Caco-2 (cell line): ENCODE measurements at regions not wholly inside any gene's neighbourhood (a gene's known extent, or its start where the extent isn't known, plus 50 kb on each side); places are given as distances from the start of the nearest gene placed in this dataset.

ENCODE experiments used
- BruUV-seq: library from RNA; stranded (reverse); fragments of 400-500 nt; replicated peaks from 2 replicates; lab custom pipeline; 2021; lab: Mats Ljungman, UMichigan
- CTCF ChIA-PET: fragments of 300-600 bp; sonication (Branson Sonifier 250); formaldehyde crosslinking; loops from one replicate; lab custom pipeline; 2022; ENCODE audit warnings: antibody characterized with exemption; lab: Charles Lee
- POLR2A ChIA-PET: fragments of 300-600 bp; sonication (Branson Sonifier 250); formaldehyde crosslinking; loops from one replicate; lab custom pipeline; 2022; ENCODE audit warnings: antibody characterized with exemption; lab: Charles Lee
- DNase-seq, 2 experiments: peaks; one replicate each; pipeline versions ENCODE4 v3.0.0 to v3.0.0-alpha.2; 2020 to 2022
- H3K27me3 ChIP-seq: replicated peaks from 2 replicates; pipeline ENCODE4 v1.6.0; 2011; ENCODE audit warnings: low read length; ENCODE audit not compliant: control insufficient read depth, insufficient read depth
- H3K36me3 ChIP-seq: 2 replicates; pipeline ENCODE4 v1.5.1; 2011; ENCODE audit warnings: low read length; ENCODE audit not compliant: control insufficient read depth, insufficient read depth
- H3K4me1 ChIP-seq: fragments of 250-450 bp; sonication (Bioruptor Pico); 2 replicates; pipeline ENCODE4 v1.5.1; 2020; ENCODE audit warnings: mild to moderate bottlenecking
- H3K4me3 ChIP-seq: 2 replicates; pipeline ENCODE4 v1.5.1; 2011; ENCODE audit warnings: low read depth, mild to moderate bottlenecking, control low read depth, low read length
- H3K9me3 ChIP-seq: fragments of 250-450 bp; sonication (Bioruptor Pico); 2 replicates; pipeline ENCODE4 v1.5.1; 2020; ENCODE audit warnings: mild to moderate bottlenecking, moderate library complexity
- H3K27ac Mint-ChIP-seq: one replicate; pipeline ENCODE4 v1.8.0; 2022; ENCODE audit warnings: mixed read lengths; ENCODE audit not compliant: unreplicated experiment
- H3K27me3 Mint-ChIP-seq: one replicate; pipeline ENCODE4 v1.8.0; 2022; ENCODE audit warnings: mixed read lengths; ENCODE audit not compliant: insufficient read depth, unreplicated experiment
- H3K36me3 Mint-ChIP-seq: one replicate; pipeline ENCODE4 v1.8.0; 2022; ENCODE audit warnings: mild to moderate bottlenecking, mixed read lengths; ENCODE audit not compliant: insufficient read depth, unreplicated experiment
- H3K4me1 Mint-ChIP-seq: one replicate; pipeline ENCODE4 v1.8.0; 2022; ENCODE audit warnings: low read depth, mixed read lengths; ENCODE audit not compliant: unreplicated experiment
- H3K4me3 Mint-ChIP-seq: one replicate; pipeline ENCODE4 v1.8.0; 2022; ENCODE audit warnings: mild to moderate bottlenecking, moderate library complexity, mixed read lengths; ENCODE audit not compliant: unreplicated experiment
- H3K9me3 Mint-ChIP-seq: one replicate; pipeline ENCODE4 v1.8.0; 2022; ENCODE audit warnings: mixed read lengths; ENCODE audit not compliant: unreplicated experiment
- intact Hi-C: fragments of 100-400 bp; cut with micrococcal nuclease; formaldehyde crosslinking; loops from one replicate; pipeline ENCODE4 v1.10.0; 2022; ENCODE audit not compliant: unreplicated experiment
- TF ChIP-seq, protein P1 (sequence below), 2 experiments: fragments of 200-600 bp in 1 of 2; IDR thresholded peaks; 1 replicate in 1 of 2; 2 replicates in 1 of 2; pipeline versions ENCODE4 v1.5.1 to v1.8.0; 2011 to 2022; ENCODE audit warnings: antibody characterized with exemption in 1 of 2, control low read depth in 1 of 2, inconsistent platforms in 1 of 2, low read depth in 1 of 2, low read length in 1 of 2, mild to moderate bottlenecking in 1 of 2, moderate library complexity in 1 of 2; ENCODE audit not compliant: insufficient read depth in 1 of 2, severe bottlenecking in 1 of 2, unreplicated experiment in 1 of 2

DNA sequence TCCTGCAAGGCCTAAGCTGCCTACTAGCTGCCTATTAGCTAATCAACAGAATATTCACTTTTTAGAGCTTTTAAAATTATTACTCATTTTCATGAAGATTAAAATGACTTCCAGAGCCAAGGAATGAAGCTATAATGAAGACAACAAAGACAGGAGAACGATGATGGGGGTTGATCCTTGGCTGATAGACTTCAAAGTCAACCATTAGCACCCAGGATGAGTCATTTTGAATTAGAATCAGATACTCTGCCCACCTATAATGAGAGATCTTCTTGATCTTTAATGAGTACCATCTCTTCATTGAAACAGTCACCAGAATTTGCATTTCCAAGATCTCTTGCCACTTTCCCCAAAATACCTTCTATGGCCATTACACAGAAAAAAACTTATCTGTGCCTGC, 56.7 kb upstream of the CDYL start:
- Histone ChIP-seq H3K4me3 (no peak overlapping the region), H3K36me3 (no peaks in the 10 kb centered on the region), H3K4me1 (no peaks in the 10 kb centered on the region), H3K27me3 (no peaks in the 10 kb centered on the region), H3K9me3 (no peaks in the 10 kb centered on the region)
- intact Hi-C loops, result no loop called here
- peaks cover 9% of the 10 kb centered on the region for H3K9me3 Mint-ChIP-seq
- H3K36me3 Mint-ChIP-seq, result no peaks in the 10 kb centered on the region
- no peak overlapping the region for H3K27ac Mint-ChIP-seq
- DNase-seq, result no peak
- POLR2A ChIA-PET, result no interaction called here
- CTCF ChIA-PET, result no interaction called here
- TF ChIP-seq, protein P1, sequence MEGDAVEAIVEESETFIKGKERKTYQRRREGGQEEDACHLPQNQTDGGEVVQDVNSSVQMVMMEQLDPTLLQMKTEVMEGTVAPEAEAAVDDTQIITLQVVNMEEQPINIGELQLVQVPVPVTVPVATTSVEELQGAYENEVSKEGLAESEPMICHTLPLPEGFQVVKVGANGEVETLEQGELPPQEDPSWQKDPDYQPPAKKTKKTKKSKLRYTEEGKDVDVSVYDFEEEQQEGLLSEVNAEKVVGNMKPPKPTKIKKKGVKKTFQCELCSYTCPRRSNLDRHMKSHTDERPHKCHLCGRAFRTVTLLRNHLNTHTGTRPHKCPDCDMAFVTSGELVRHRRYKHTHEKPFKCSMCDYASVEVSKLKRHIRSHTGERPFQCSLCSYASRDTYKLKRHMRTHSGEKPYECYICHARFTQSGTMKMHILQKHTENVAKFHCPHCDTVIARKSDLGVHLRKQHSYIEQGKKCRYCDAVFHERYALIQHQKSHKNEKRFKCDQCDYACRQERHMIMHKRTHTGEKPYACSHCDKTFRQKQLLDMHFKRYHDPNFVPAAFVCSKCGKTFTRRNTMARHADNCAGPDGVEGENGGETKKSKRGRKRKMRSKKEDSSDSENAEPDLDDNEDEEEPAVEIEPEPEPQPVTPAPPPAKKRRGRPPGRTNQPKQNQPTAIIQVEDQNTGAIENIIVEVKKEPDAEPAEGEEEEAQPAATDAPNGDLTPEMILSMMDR (IDR thresholded peaks at IDR 0.05; ENCODE audit: insufficient read depth in 1 of 2, low read depth in 1 of 2, low read length in 1 of 2, severe bottlenecking in 1 of 2, unreplicated experiment in 1 of 2), result no peak
- no peak overlapping the region for H3K4me3 Mint-ChIP-seq
- no TSS peak for BruUV-seq
- no peaks in the 10 kb centered on the region for H3K27me3 Mint-ChIP-seq
- no peaks in the 10 kb centered on the region for H3K4me1 Mint-ChIP-seq

DNA sequence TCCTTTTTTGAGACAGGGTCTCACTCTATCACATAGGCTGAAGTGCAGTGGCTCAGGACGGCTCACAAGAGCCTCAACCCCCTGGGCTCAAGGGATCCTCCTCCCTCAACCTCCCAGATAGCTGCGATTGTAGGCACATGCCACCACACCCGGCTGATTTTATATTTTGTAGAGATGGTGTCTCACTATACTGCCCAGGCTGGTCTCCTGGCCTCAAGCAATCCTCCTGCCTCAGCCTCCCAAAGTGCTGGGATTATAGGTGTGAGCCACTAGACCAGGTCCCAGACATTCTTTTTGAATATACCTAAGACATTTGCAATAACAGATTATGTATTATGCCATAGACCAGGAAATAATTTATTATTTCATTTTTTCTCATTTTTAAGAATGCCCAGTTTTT, 58.3 kb upstream of the CDYL start:
- no TSS peak for BruUV-seq
- DNase-seq, result no peak
- H3K4me3 ChIP-seq, result no peak overlapping the region
- intact Hi-C loops, result no loop called here
- Mint-ChIP-seq H3K36me3 (no peaks in the 10 kb centered on the region), H3K9me3 (peaks cover 9% of the 10 kb centered on the region), H3K4me3 (no peak overlapping the region), H3K27ac (no peak overlapping the region), H3K4me1 (no peaks in the 10 kb centered on the region), H3K27me3 (no peaks in the 10 kb centered on the region)
- CTCF ChIA-PET, result no interaction called here
- no peaks in the 10 kb centered on the region for H3K9me3 ChIP-seq
- POLR2A ChIA-PET, result no interaction called here
- H3K27me3 ChIP-seq, result no peaks in the 10 kb centered on the region
- TF ChIP-seq, protein P1 (IDR thresholded peaks at IDR 0.05; ENCODE audit: insufficient read depth in 1 of 2, low read depth in 1 of 2, low read length in 1 of 2, severe bottlenecking in 1 of 2, unreplicated experiment in 1 of 2), result no peak
- H3K36me3 ChIP-seq, result no peaks in the 10 kb centered on the region
- no peaks in the 10 kb centered on the region for H3K4me1 ChIP-seq

DNA sequence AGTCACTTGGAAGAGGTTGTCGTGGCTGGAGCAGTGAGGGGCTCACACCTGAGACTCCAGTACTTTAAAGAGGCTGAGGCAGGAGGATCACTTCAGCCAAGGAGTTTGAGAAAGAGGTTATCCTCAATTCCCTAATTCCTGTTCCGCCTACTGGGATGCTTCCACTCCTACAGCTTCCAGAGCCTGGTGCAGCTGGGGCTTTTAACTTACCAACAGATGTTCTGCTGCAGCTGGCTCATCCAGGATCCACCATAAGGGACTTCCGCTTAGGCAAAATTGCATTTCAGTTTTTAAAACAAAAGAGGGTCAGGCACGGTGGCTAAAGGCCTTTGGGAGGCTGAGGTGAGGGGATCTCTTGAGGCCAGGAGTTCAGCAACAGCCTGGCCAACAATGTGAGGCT, 59.1 kb upstream of the CDYL start:
- peaks cover 9% of the 10 kb centered on the region for H3K9me3 Mint-ChIP-seq
- H3K4me3 ChIP-seq, result no peak overlapping the region
- TF ChIP-seq, protein P1 (IDR thresholded peaks at IDR 0.05; ENCODE audit: insufficient read depth in 1 of 2, low read depth in 1 of 2, low read length in 1 of 2, severe bottlenecking in 1 of 2, unreplicated experiment in 1 of 2), result no peak

More for the DNA sequence above, 59.1 kb upstream of the CDYL start:
- Mint-ChIP-seq H3K4me3 (no peak overlapping the region), H3K27ac (no peak overlapping the region), H3K36me3 (no peaks in the 10 kb centered on the region), H3K27me3 (no peaks in the 10 kb centered on the region), H3K4me1 (no peaks in the 10 kb centered on the region)
- Histone ChIP-seq H3K36me3 (no peaks in the 10 kb centered on the region), H3K9me3 (no peaks in the 10 kb centered on the region), H3K4me1 (no peaks in the 10 kb centered on the region), H3K27me3 (no peaks in the 10 kb centered on the region)
- intact Hi-C loops, result no loop called here
- ChIA-PET CTCF (interaction anchor here (0.7 kb wide), 1 partner anchor 11 kb away, joined by 3 read pairs; no protein-coding TSS in a partner anchor), POLR2A (no interaction called here)
- no peak for DNase-seq
- no TSS peak for BruUV-seq
